GM23338 (cell line): ENCODE measurements at regions not wholly inside any gene's neighbourhood (a gene's known extent, or its start where the extent isn't known, plus 50 kb on each side); places are given as distances from the start of the nearest gene placed in this dataset.
"Not testable (repeated sequence)": the region's sequence is repeated elsewhere in the genome, so short reads cannot be mapped to it uniquely, and the experiment has no call there.

Source experiments
- ATAC-seq: fragments of 200-7000 bp; cut with Tn5 transposase; 3 replicates; pipeline ENCODE4 v1.9.1; 2020
- DNase-seq: peaks from one replicate; pipeline ENCODE4 v3.0.0-alpha.2; 2015; ENCODE audit warnings: low spot score
- H2AFZ ChIP-seq: fragments of 200-600 bp; sonication (generic); 2 replicates; pipeline ENCODE4 v1.8.0; 2016; ENCODE audit warnings: antibody characterized with exemption, mild to moderate bottlenecking, moderate library complexity
- H3F3A ChIP-seq: fragments of 200-600 bp; sonication (generic); replicated peaks from 2 replicates; pipeline ENCODE4 v1.8.0; 2017; ENCODE audit warnings: antibody characterized with exemption, mixed run types, low read depth
- H3K27ac ChIP-seq: fragments of 200-600 bp; sonication (generic); 2 replicates; pipeline ENCODE4 v1.6.1; 2016; ENCODE audit warnings: low read depth
- H3K27me3 ChIP-seq: fragments of 200-600 bp; sonication (generic); 2 replicates; pipeline ENCODE4 v1.8.0; 2016; ENCODE audit warnings: mild to moderate bottlenecking, mixed run types, moderate library complexity; ENCODE audit not compliant: insufficient read depth
- H3K36me3 ChIP-seq: fragments of 200-600 bp; sonication (generic); 2 replicates; pipeline ENCODE4 v1.8.0; 2016; ENCODE audit warnings: mild to moderate bottlenecking; ENCODE audit not compliant: insufficient read depth
- H3K4me1 ChIP-seq: fragments of 200-600 bp; sonication (generic); 2 replicates; pipeline ENCODE4 v1.8.0; 2016; ENCODE audit warnings: mild to moderate bottlenecking, moderate library complexity; ENCODE audit not compliant: insufficient read depth
- H3K4me2 ChIP-seq: fragments of 200-600 bp; sonication (generic); 2 replicates; pipeline ENCODE4 v1.7.1; 2017; ENCODE audit warnings: mixed run types
- H3K4me3 ChIP-seq: fragments of 200-600 bp; sonication (generic); 2 replicates; pipeline ENCODE4 v1.6.1; 2016; ENCODE audit warnings: mixed run types
- H3K79me2 ChIP-seq: fragments of 200-600 bp; sonication (generic); replicated peaks from 2 replicates; pipeline ENCODE4 v1.8.0; 2017; ENCODE audit warnings: mild to moderate bottlenecking; ENCODE audit not compliant: insufficient read depth
- H3K9me2 ChIP-seq: fragments of 200-600 bp; sonication (generic); 2 replicates; pipeline ENCODE4 v1.8.0; 2017; ENCODE audit not compliant: insufficient read depth
- H4K20me1 ChIP-seq: fragments of 200-600 bp; sonication (generic); replicated peaks from 2 replicates; pipeline ENCODE4 v1.8.0; 2017; ENCODE audit warnings: mild to moderate bottlenecking; ENCODE audit not compliant: insufficient read depth
- H3K27ac Mint-ChIP-seq: 2 replicates; pipeline ENCODE4 v1.8.0; 2020; ENCODE audit warnings: inconsistent platforms, mild to moderate bottlenecking, moderate library complexity, mixed read lengths
- H3K27me3 Mint-ChIP-seq: 3 replicates; pipeline ENCODE4 v1.8.0; 2022; ENCODE audit warnings: low read depth, mild to moderate bottlenecking, moderate library complexity, mixed read lengths, inconsistent platforms; ENCODE audit not compliant: insufficient read depth, poor library complexity
- H3K36me3 Mint-ChIP-seq: 3 replicates; pipeline ENCODE4 v1.8.0; 2021; ENCODE audit warnings: low read depth, mild to moderate bottlenecking, inconsistent platforms, moderate library complexity, mixed read lengths
- H3K4me1 Mint-ChIP-seq: 3 replicates; pipeline ENCODE4 v1.8.0; 2020; ENCODE audit warnings: mild to moderate bottlenecking, inconsistent platforms, mixed read lengths
- H3K4me3 Mint-ChIP-seq: 3 replicates; pipeline ENCODE4 v1.8.0; 2021; ENCODE audit warnings: moderate library complexity, mild to moderate bottlenecking, inconsistent platforms, mixed read lengths
- H3K9me3 Mint-ChIP-seq: 3 replicates; pipeline ENCODE4 v1.8.0; 2020; ENCODE audit warnings: moderate library complexity, mild to moderate bottlenecking, inconsistent platforms, mixed read lengths
- CREB1 ChIP-seq: fragments of 250-450 bp; sonication (Bioruptor Pico); IDR thresholded peaks from 2 replicates; pipeline ENCODE4 v1.5.0; 2020; ENCODE audit warnings: low read depth, mild to moderate bottlenecking, moderate library complexity
- CTCF ChIP-seq, 2 experiments: fragments of 200-600 bp in 1 of 2; sonication (generic) in 1 of 2; conservative IDR thresholded peaks; 2 replicates each; pipeline versions ENCODE4 v1.5.1 to v1.6.1; 2016 to 2017; ENCODE audit warnings: antibody characterized with exemption in 2 of 2, low read depth in 2 of 2, mild to moderate bottlenecking in 2 of 2, moderate library complexity in 1 of 2
- EZH2 ChIP-seq: fragments of 200-600 bp; sonication (generic); IDR thresholded peaks from one replicate; pipeline ENCODE4 v1.8.0; 2017; ENCODE audit warnings: antibody characterized with exemption, mild to moderate bottlenecking, low read depth; ENCODE audit not compliant: unreplicated experiment
- JUNB ChIP-seq: IDR thresholded peaks from one replicate; pipeline ENCODE4 v1.6.1; 2016; ENCODE audit warnings: antibody characterized with exemption; ENCODE audit not compliant: unreplicated experiment
- POLR2AphosphoS5 ChIP-seq: IDR thresholded peaks from 2 replicates; pipeline ENCODE4 v1.6.1; 2016; ENCODE audit warnings: antibody characterized with exemption, low read depth
- STAT1 ChIP-seq: IDR thresholded peaks from one replicate; pipeline ENCODE4 v1.6.1; 2016; ENCODE audit warnings: antibody characterized with exemption; ENCODE audit not compliant: unreplicated experiment
- ZNF114 ChIP-seq: fragments of 250-450 bp; sonication (Bioruptor Pico); IDR thresholded peaks from 2 replicates; pipeline ENCODE4 v1.5.0; 2020; ENCODE audit warnings: mild to moderate bottlenecking, moderate library complexity
- ZNF331 ChIP-seq: fragments of 250-450 bp; sonication (Bioruptor Pico); IDR thresholded peaks from 2 replicates; pipeline ENCODE4 v1.5.0; 2020; ENCODE audit warnings: low read depth, mild to moderate bottlenecking, moderate library complexity
- ZNF462 ChIP-seq: fragments of 250-450 bp; sonication (Bioruptor Pico); IDR thresholded peaks from 2 replicates; pipeline ENCODE4 v1.5.0; 2020; ENCODE audit warnings: mild to moderate bottlenecking, moderate library complexity

GRCh38 chr6:102911571-102911970, 1518.1 kb downstream of the GRIK2 start (continued):
- no peak for TF ChIP-seq CTCF (conservative IDR thresholded peaks at IDR 0.05; ENCODE audit: low read depth in 2 of 2)
- no peak for TF ChIP-seq CREB1 (CRISPR knock-in tag)
- no peak for TF ChIP-seq ZNF114
- TF ChIP-seq POLR2AphosphoS5, result no peak

- H3F3A ChIP-seq, H3K27ac Mint-ChIP-seq, H3K4me3 Mint-ChIP-seq, H3K4me1 Mint-ChIP-seq, H3K36me3 Mint-ChIP-seq, H3K27me3 Mint-ChIP-seq, H3K36me3 ChIP-seq, H3K9me2 ChIP-seq, H3K79me2 ChIP-seq, H3K4me2 ChIP-seq, H3K27me3 ChIP-seq, H4K20me1 ChIP-seq, H3K4me1 ChIP-seq, DNase-seq, H3K27ac ChIP-seq, H3K4me3 ChIP-seq, H3K9me3 Mint-ChIP-seq: not testable (repeated sequence)
- peak overlapping the region; percentile 38; the same call in 1 of the 2 replicates for H2AFZ ChIP-seq
- peak; percentile 59 for ATAC-seq
Observed at GRCh38 chr6:102910701-102911139, 1517.2 kb downstream of the GRIK2 start.

GRCh38 chr6:102907181-102907580, 1513.7 kb downstream of the GRIK2 start:
- peaks cover 4% of the 10 kb centered on the region; the same call in 1 of the 3 replicates for H3K4me1 Mint-ChIP-seq
- H3K4me3 ChIP-seq, result no peak overlapping the region
- DNase-seq (peak; percentile 65), ATAC-seq (peak; percentile 94)
- no peaks in the 10 kb centered on the region for H3K36me3 ChIP-seq
- H3K79me2 ChIP-seq, result no peaks in the 10 kb centered on the region
- no peak overlapping the region for H3K27ac ChIP-seq
- H3K27me3 ChIP-seq, result no peaks in the 10 kb centered on the region
- peaks cover 5% of the 10 kb centered on the region; the same call in 2 of the 3 replicates for H3K9me3 Mint-ChIP-seq
- peak overlapping the region; percentile 80 for H2AFZ ChIP-seq
- H3K4me2 ChIP-seq, result no peak overlapping the region
- H3K27me3 Mint-ChIP-seq, result peaks cover 2% of the 10 kb centered on the region
- H4K20me1 ChIP-seq, result no peaks in the 10 kb centered on the region
- no peak overlapping the region for H3K27ac Mint-ChIP-seq
- no peaks in the 10 kb centered on the region for H3F3A ChIP-seq
- no peaks in the 10 kb centered on the region; the same call in 1 of the 2 replicates for H3K9me2 ChIP-seq
- no peak for TF ChIP-seq JUNB
- peak; percentile 53 to 56 for TF ChIP-seq CTCF (conservative IDR thresholded peaks at IDR 0.05; ENCODE audit: low read depth in 2 of 2)
- no peak for TF ChIP-seq STAT1
- TF ChIP-seq EZH2, result no peak
- no peak for TF ChIP-seq ZNF462 (CRISPR knock-in tag)
- no peak for TF ChIP-seq ZNF331 (CRISPR knock-in tag)
- TF ChIP-seq CREB1 (CRISPR knock-in tag), result no peak
- H3K4me1 ChIP-seq, result peaks cover 3% of the 10 kb centered on the region; the same call in 1 of the 2 replicates
- no peak overlapping the region for H3K4me3 Mint-ChIP-seq
- H3K36me3 Mint-ChIP-seq, result no peaks in the 10 kb centered on the region; the same call in 2 of the 3 replicates
